ENCODE measurements at regions not wholly inside any gene's neighbourhood (a gene's known extent, or its start where the extent isn't known, plus 50 kb on each side); places are given as distances from the start of the nearest gene placed in this dataset.

DNA sequence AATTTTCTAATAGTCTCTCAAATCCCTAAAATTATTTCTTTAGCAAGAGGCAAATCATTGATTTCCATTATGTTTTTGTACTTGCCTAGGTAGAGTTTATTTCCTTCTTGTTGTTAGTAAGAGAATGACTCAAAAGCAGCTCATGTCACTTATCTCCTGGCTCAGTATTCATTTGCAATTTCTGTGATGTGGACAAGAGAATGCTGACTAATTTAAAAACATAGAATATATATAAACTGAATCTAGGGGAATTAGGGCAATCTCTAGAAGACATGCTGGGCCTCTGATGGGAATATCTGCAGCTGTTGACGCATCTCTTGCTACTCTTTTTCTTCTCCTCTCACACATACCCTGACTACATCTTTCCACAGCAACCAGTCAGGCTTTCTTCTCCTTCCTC, 130.8 kb upstream of the PRKD1 start (continued):
- TF ChIP-seq NFIC (IDR thresholded peaks at IDR 0.05; ENCODE audit: low read depth, low read length): no peak
- TF ChIP-seq ZZZ3 (IDR thresholded peaks at IDR 0.05; ENCODE audit: control insufficient read depth, insufficient read length, low read depth): no peak
- TF ChIP-seq POLR2AphosphoS2 (IDR thresholded peaks at IDR 0.05; ENCODE audit: low read depth, low read length): no peak
- no peak for TF ChIP-seq SMC3 (IDR thresholded peaks at IDR 0.05; ENCODE audit: borderline replicate concordance, low read length)

DNA sequence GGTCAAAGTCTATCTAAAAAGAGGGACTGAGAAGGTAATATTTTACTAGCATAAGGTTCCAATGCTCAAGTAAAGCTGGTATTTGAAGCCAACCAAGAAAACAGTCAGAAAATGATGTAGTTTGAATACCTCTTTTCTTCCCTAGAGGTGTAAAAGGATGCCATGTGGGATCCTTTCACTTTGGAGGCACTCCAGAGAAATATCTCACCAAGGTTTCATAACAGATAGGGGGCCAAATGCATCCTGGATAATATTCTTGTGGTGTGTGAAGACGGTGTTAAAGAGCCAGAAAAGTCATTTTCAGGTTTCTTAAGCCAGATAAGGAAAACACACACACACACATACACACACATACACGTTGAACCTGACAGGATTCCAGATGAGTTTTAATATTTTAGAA, 136.1 kb upstream of the PRKD1 start:
- H3K79me2 ChIP-seq (ENCODE audit: control insufficient read depth, insufficient read depth, low read length): no peaks in the 10 kb centered on the region
- WGBS (ENCODE audit: insufficient coverage, insufficient replicate concordance, low lambda C conversion rate, missing lambda C conversion rate): 0% methylated on average over 2 of the region's 2 CpGs
- no peaks in the 10 kb centered on the region for H4K20me1 ChIP-seq (ENCODE audit: control insufficient read depth, insufficient read depth)
- no peak overlapping the region for H3K4me2 ChIP-seq (ENCODE audit: control insufficient read depth, insufficient read depth)
- intact Hi-C loops (cut with micrococcal nuclease; ENCODE audit: unreplicated experiment) (no loop called here), in situ Hi-C loops (cut with MboI) (no loop called here)
- BruUV-seq (replicated peaks): no TSS peak
- no peaks in the 10 kb centered on the region for H3K9me3 ChIP-seq (replicated peaks; ENCODE audit: control insufficient read depth, insufficient read depth, low read length)
- ChIA-PET RAD21 (ENCODE audit: unreplicated experiment) (no interaction called here), SMC1A (ENCODE audit: uncharacterized antibody, unreplicated experiment) (no interaction called here), POLR2A (no interaction called here), CTCF (no interaction called here)
- H3K27ac ChIP-seq (ENCODE audit: control insufficient read depth, insufficient read depth): no peak overlapping the region
- no peak overlapping the region for H2AFZ ChIP-seq (ENCODE audit: control insufficient read depth, low read depth, low read length)
- DNase-seq (ENCODE audit: low read depth, low spot score): no peak
- FAIRE-seq: no peak
- ATAC-seq: no peak
- H3K9ac ChIP-seq (ENCODE audit: control insufficient read depth, insufficient read depth, low read length): no peak overlapping the region
- no peaks in the 10 kb centered on the region for H3K27me3 ChIP-seq (replicated peaks in 1 of 2; ENCODE audit: control insufficient read depth in 2 of 2, insufficient read depth in 2 of 2, low read length in 1 of 2)
- no peak overlapping the region for H3K4me3 ChIP-seq
- no peaks in the 10 kb centered on the region for H3K36me3 ChIP-seq (ENCODE audit: control insufficient read depth in 2 of 2, insufficient read depth in 2 of 2, low read length in 1 of 2)
- no peaks in the 10 kb centered on the region for H3K4me1 ChIP-seq (ENCODE audit: control insufficient read depth, insufficient read depth, low read length)
- TF ChIP-seq NRF1 (conservative IDR thresholded peaks at IDR 0.05; ENCODE audit: low read depth, low read length): no peak
- no peak for TF ChIP-seq EGR1 (IDR thresholded peaks at IDR 0.05; ENCODE audit: borderline replicate concordance in 1 of 2, low read depth in 2 of 2, low read length in 2 of 2)
- TF ChIP-seq TCF3 (IDR thresholded peaks at IDR 0.05; ENCODE audit: borderline replicate concordance, insufficient read depth, low read depth, low read length): no peak
- TF ChIP-seq MEF2A (IDR thresholded peaks at IDR 0.05; ENCODE audit: insufficient read depth, low read depth, low read length): no peak
- TF ChIP-seq NKRF (conservative IDR thresholded peaks at IDR 0.05): no peak
- no peak for TF ChIP-seq SREBF1 (IDR thresholded peaks at IDR 0.05; ENCODE audit: low read length)
- no peak for TF ChIP-seq FOXM1 (IDR thresholded peaks at IDR 0.05; ENCODE audit: low read depth, low read length)
- no peak for TF ChIP-seq TCF7 (IDR thresholded peaks at IDR 0.05; ENCODE audit: borderline replicate concordance)
- TF ChIP-seq ZNF687 (IDR thresholded peaks at IDR 0.05): no peak
- no peak for TF ChIP-seq YY1 (IDR thresholded peaks at IDR 0.05; ENCODE audit: low read depth, low read length)
- no peak for TF ChIP-seq IKZF1 (conservative IDR thresholded peaks at IDR 0.05)
- no peak for TF ChIP-seq RBBP5 (conservative IDR thresholded peaks at IDR 0.05)
- TF ChIP-seq HDGF (IDR thresholded peaks at IDR 0.05): no peak
- TF ChIP-seq, protein P1, sequence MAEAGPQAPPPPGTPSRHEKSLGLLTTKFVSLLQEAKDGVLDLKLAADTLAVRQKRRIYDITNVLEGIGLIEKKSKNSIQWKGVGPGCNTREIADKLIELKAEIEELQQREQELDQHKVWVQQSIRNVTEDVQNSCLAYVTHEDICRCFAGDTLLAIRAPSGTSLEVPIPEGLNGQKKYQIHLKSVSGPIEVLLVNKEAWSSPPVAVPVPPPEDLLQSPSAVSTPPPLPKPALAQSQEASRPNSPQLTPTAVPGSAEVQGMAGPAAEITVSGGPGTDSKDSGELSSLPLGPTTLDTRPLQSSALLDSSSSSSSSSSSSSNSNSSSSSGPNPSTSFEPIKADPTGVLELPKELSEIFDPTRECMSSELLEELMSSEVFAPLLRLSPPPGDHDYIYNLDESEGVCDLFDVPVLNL (IDR thresholded peaks at IDR 0.05; ENCODE audit: low read depth, low read length): no peak

All from GM12878 (cell line).